ENCODE measurements at regions not wholly inside any gene's neighbourhood (a gene's known extent, or its start where the extent isn't known, plus 50 kb on each side); places are given as distances from the start of the nearest gene placed in this dataset.

GRCh38 chr2:38215993-38216392, 140.0 kb upstream of the CYP1B1 start:
- no peak for TF ChIP-seq CTCF (conservative IDR thresholded peaks at IDR 0.05; ENCODE audit: low read length)
- no peak for TF ChIP-seq EZH2phosphoT487 (IDR thresholded peaks at IDR 0.05; ENCODE audit: borderline replicate concordance)

Measured in Loucy (cell line).